B cell (primary cell): ENCODE measurements at regions not wholly inside any gene's neighbourhood (a gene's known extent, or its start where the extent isn't known, plus 50 kb on each side); places are given as distances from the start of the nearest gene placed in this dataset.

ENCODE experiments used
- ATAC-seq: fragments of 200-7000 bp; cut with Tn5 transposase; one replicate; pipeline ENCODE4 v1.10.0; 2021; ENCODE audit warnings: low read depth, mild to moderate bottlenecking, moderate number of reproducible peaks, moderate library complexity
- CTCF ChIA-PET: fragments of 350-600 bp; sonication (Branson Sonifier 250); formaldehyde crosslinking; loops from one replicate; lab custom pipeline; 2021; ENCODE audit warnings: antibody characterized with exemption, inconsistent platforms; lab: Charles Lee
- POLR2A ChIA-PET: fragments of 350-600 bp; sonication (Branson Sonifier 250); formaldehyde crosslinking; loops from one replicate; lab custom pipeline; 2021; ENCODE audit warnings: antibody characterized with exemption; lab: Charles Lee
- DNase-seq: peaks from one replicate; pipeline ENCODE4 v3.0.0; 2013
- H2AFZ ChIP-seq: 2 replicates; pipeline ENCODE4 v1.6.1; 2012; ENCODE audit warnings: mild to moderate bottlenecking, low read depth, low read length; ENCODE audit not compliant: insufficient read depth, poor library complexity, severe bottlenecking
- H3K27ac ChIP-seq, 2 donors: 1 replicate in 1 of 2; 2 replicates in 1 of 2; pipeline ENCODE4 v1.5.1; 2012 to 2013; ENCODE audit warnings: low read length in 2 of 2, mild to moderate bottlenecking in 2 of 2, moderate library complexity in 1 of 2
- H3K27me3 ChIP-seq, 4 experiments: fragments of 200-600 bp in 1 of 4; sonication (generic) in 1 of 4; replicated peaks in 1 of 4; 1 replicate in 2 of 4; 2 replicates in 2 of 4; pipeline versions ENCODE4 v1.6.1 to v1.7.0; 2013 to 2016; ENCODE audit warnings: low read length in 3 of 4, mild to moderate bottlenecking in 2 of 4, mixed read lengths in 1 of 4, moderate library complexity in 1 of 4; ENCODE audit not compliant: insufficient read depth in 4 of 4, control insufficient read depth in 3 of 4; ENCODE audit errors: control extremely low read depth in 1 of 4
- H3K36me3 ChIP-seq, 2 experiments: replicated peaks in 1 of 2; 1 replicate in 1 of 2; 2 replicates in 1 of 2; pipeline versions ENCODE4 v1.6.1 to v1.7.1; 2013; ENCODE audit warnings: low read length in 1 of 2; ENCODE audit not compliant: insufficient read depth in 2 of 2, control insufficient read depth in 1 of 2; ENCODE audit errors: control extremely low read depth in 1 of 2, extremely low read depth in 1 of 2
- H3K4me1 ChIP-seq, 2 donors: fragments of 200-600 bp in 1 of 2; sonication (generic) in 1 of 2; 1 replicate in 1 of 2; 2 replicates in 1 of 2; pipeline versions ENCODE4 v1.5.1 to v1.6.1; 2013 to 2017; ENCODE audit warnings: low read length in 2 of 2; ENCODE audit not compliant: control insufficient read depth in 2 of 2, insufficient read depth in 2 of 2
- H3K4me2 ChIP-seq: replicated peaks from 2 replicates; pipeline ENCODE3; 2012; ENCODE audit warnings: mild to moderate bottlenecking, low read depth, low read length; ENCODE audit not compliant: poor library complexity, severe bottlenecking
- H3K4me3 ChIP-seq, 5 experiments: fragments of 200-600 bp in 1 of 5; sonication (generic) in 1 of 5; 1 replicate in 3 of 5; 2 replicates in 2 of 5; pipeline versions ENCODE4 v1.5.1 to v1.7.0; 2011 to 2016; ENCODE audit warnings: low read length in 4 of 5, mild to moderate bottlenecking in 4 of 5, low read depth in 2 of 5, control low read depth in 1 of 5, moderate library complexity in 1 of 5; ENCODE audit not compliant: insufficient read depth in 1 of 5; ENCODE audit errors: control extremely low read depth in 1 of 5, extremely low read depth in 1 of 5
- H3K79me2 ChIP-seq: fragments of 200-600 bp; sonication (generic); one replicate; pipeline ENCODE4 v1.6.0; 2016; ENCODE audit warnings: low read length; ENCODE audit not compliant: control insufficient read depth, insufficient read depth
- H3K9ac ChIP-seq: fragments of 200-600 bp; sonication (generic); 2 replicates; pipeline ENCODE4 v1.6.1; 2017; ENCODE audit warnings: mild to moderate bottlenecking, low read length, moderate library complexity
- H3K9me3 ChIP-seq, 3 donors: one replicate each; pipeline versions ENCODE4 v1.6.1 to v1.7.1; 2013; ENCODE audit warnings: low read length in 2 of 3; ENCODE audit not compliant: control insufficient read depth in 2 of 3, insufficient read depth in 1 of 3; ENCODE audit errors: control extremely low read depth in 1 of 3
- H4K20me1 ChIP-seq: 2 replicates; pipeline ENCODE4 v1.6.0; 2012; ENCODE audit warnings: mild to moderate bottlenecking, low read length; ENCODE audit not compliant: insufficient read depth, control insufficient read depth, poor library complexity, severe bottlenecking
- H3K27ac Mint-ChIP-seq: one replicate; pipeline ENCODE4 v1.8.0; 2021; ENCODE audit warnings: mixed read lengths
- H3K27me3 Mint-ChIP-seq: one replicate; pipeline ENCODE4 v1.8.0; 2021; ENCODE audit warnings: mixed read lengths
- H3K4me1 Mint-ChIP-seq: one replicate; pipeline ENCODE4 v1.8.0; 2021; ENCODE audit warnings: mixed read lengths
- H3K4me3 Mint-ChIP-seq: one replicate; pipeline ENCODE4 v1.8.0; 2021; ENCODE audit warnings: mixed read lengths
- H3K9me3 Mint-ChIP-seq: one replicate; pipeline ENCODE4 v1.8.0; 2022; ENCODE audit warnings: mixed read lengths; ENCODE audit not compliant: insufficient read depth
- EZH2 ChIP-seq: IDR thresholded peaks from 2 replicates; pipeline ENCODE4 v1.6.1; 2012; ENCODE audit warnings: borderline replicate concordance, low read depth, mild to moderate bottlenecking, moderate library complexity, low read length; ENCODE audit not compliant: insufficient read depth, poor library complexity, severe bottlenecking
- WGBS: methylation state at CpG from one replicate; pipeline ENCODE4 v1.1.5; 2013; ENCODE audit warnings: missing lambda C conversion rate; ENCODE audit not compliant: insufficient coverage; 5-methylcytosine and 5-hydroxymethylcytosine counted together
- intact Hi-C: fragments of 100-400 bp; cut with micrococcal nuclease; formaldehyde crosslinking; loops from one replicate; pipeline ENCODE4 v1.10.0; 2022
- TF ChIP-seq, protein P1 (sequence below): fragments of 200-600 bp; IDR thresholded peaks from one replicate; pipeline ENCODE4 v1.8.0; 2022; ENCODE audit warnings: antibody characterized with exemption, mild to moderate bottlenecking

- no peaks in the 10 kb centered on the region for H3K27me3 Mint-ChIP-seq
- Histone ChIP-seq H2AFZ (no peak overlapping the region), H3K4me3 (no peak overlapping the region), H3K27me3 (no peaks in the 10 kb centered on the region), H3K36me3 (no peaks in the 10 kb centered on the region), H3K4me1 (no peaks in the 10 kb centered on the region), H3K9ac (no peak overlapping the region), H3K4me2 (no peak overlapping the region), H3K79me2 (no peaks in the 10 kb centered on the region), H3K9me3 (no peaks in the 10 kb centered on the region), H3K27ac (no peak overlapping the region), H4K20me1 (no peaks in the 10 kb centered on the region)
- CTCF ChIA-PET, result no interaction called here
- ATAC-seq (no peak), DNase-seq (no peak)
- WGBS, result 100% methylated on average over 1 of the region's 3 CpGs
- POLR2A ChIA-PET, result no interaction called here
- TF ChIP-seq, protein P1, sequence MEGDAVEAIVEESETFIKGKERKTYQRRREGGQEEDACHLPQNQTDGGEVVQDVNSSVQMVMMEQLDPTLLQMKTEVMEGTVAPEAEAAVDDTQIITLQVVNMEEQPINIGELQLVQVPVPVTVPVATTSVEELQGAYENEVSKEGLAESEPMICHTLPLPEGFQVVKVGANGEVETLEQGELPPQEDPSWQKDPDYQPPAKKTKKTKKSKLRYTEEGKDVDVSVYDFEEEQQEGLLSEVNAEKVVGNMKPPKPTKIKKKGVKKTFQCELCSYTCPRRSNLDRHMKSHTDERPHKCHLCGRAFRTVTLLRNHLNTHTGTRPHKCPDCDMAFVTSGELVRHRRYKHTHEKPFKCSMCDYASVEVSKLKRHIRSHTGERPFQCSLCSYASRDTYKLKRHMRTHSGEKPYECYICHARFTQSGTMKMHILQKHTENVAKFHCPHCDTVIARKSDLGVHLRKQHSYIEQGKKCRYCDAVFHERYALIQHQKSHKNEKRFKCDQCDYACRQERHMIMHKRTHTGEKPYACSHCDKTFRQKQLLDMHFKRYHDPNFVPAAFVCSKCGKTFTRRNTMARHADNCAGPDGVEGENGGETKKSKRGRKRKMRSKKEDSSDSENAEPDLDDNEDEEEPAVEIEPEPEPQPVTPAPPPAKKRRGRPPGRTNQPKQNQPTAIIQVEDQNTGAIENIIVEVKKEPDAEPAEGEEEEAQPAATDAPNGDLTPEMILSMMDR, result no peak
- no peak for TF ChIP-seq EZH2
- no peaks in the 10 kb centered on the region for H3K4me1 Mint-ChIP-seq
- peaks cover 3% of the 10 kb centered on the region for H3K9me3 Mint-ChIP-seq
- no peak overlapping the region for H3K27ac Mint-ChIP-seq
- intact Hi-C loops, result no loop called here
- no peak overlapping the region for H3K4me3 Mint-ChIP-seq
Measured at GRCh38 chr4:137641544-137641943, 109.2 kb upstream of the PCDH18 start.

GRCh38 chr4:137640838-137641158 is 108.5 kb upstream of the PCDH18 start:
- no peaks in the 10 kb centered on the region for H3K36me3 ChIP-seq
- intact Hi-C loops, result no loop called here
- no peak overlapping the region for H3K4me2 ChIP-seq
- ATAC-seq, result no peak
- Mint-ChIP-seq H3K27me3 (no peaks in the 10 kb centered on the region), H3K4me3 (no peak overlapping the region), H3K9me3 (peaks cover 3% of the 10 kb centered on the region), H3K4me1 (no peaks in the 10 kb centered on the region), H3K27ac (no peak overlapping the region)
- H3K79me2 ChIP-seq, result no peaks in the 10 kb centered on the region
- no peak overlapping the region for H3K4me3 ChIP-seq
- H3K4me1 ChIP-seq, result no peaks in the 10 kb centered on the region
- H3K9ac ChIP-seq, result no peak overlapping the region
- no peaks in the 10 kb centered on the region for H3K27me3 ChIP-seq
- H3K27ac ChIP-seq, result no peak overlapping the region
- no peak for DNase-seq
- CTCF ChIA-PET, result no interaction called here
- H3K9me3 ChIP-seq, result no peaks in the 10 kb centered on the region
- no CpG with 5 or more reads among the region's 1 CpG for WGBS
- TF ChIP-seq, protein P1, result no peak
- TF ChIP-seq EZH2, result no peak
- POLR2A ChIA-PET, result no interaction called here
- no peak overlapping the region for H2AFZ ChIP-seq
- H4K20me1 ChIP-seq, result no peaks in the 10 kb centered on the region
